ENCODE measurements at regions not wholly inside any gene's neighbourhood (a gene's known extent, or its start where the extent isn't known, plus 50 kb on each side); places are given as distances from the start of the nearest gene placed in this dataset.

GRCh38 chr4:106851726-106852125 is 184.4 kb downstream of the DKK2 start:
- H3K9ac ChIP-seq (ENCODE audit: insufficient read depth in 1 of 2, low read depth in 2 of 2, low read length in 2 of 2), result no peak overlapping the region
- no peak overlapping the region for H3K27ac ChIP-seq (ENCODE audit: extremely low read depth, low read depth, low read length)
- in situ Hi-C loops (cut with MboI), result no loop called here
- no peaks in the 10 kb centered on the region for H3K27me3 ChIP-seq (ENCODE audit: control insufficient read depth in 2 of 2, insufficient read depth in 2 of 2, low read length in 2 of 2)
- H3K9me3 ChIP-seq (replicated peaks; ENCODE audit: control insufficient read depth, insufficient read depth, low read depth, low read length), result no peaks in the 10 kb centered on the region
- no TSS peak for BruUV-seq (replicated peaks)
- DNase-seq (ENCODE audit: extremely low read depth in 1 of 4, low spot score in 3 of 4), result no peak
- CTCF ChIA-PET (ENCODE audit: low intra/inter-chr PET ratio), result no interaction called here
- intact Hi-C loops (cut with micrococcal nuclease), result no loop called here
- WGBS (ENCODE audit: insufficient coverage, low coverage, missing lambda C conversion rate), result 0% methylated on average over 1 of the region's 1 CpG
- H3K9me1 ChIP-seq (ENCODE audit: control insufficient read depth, insufficient read depth, low read length), result no peaks in the 10 kb centered on the region
- H3K4me3 ChIP-seq, result no peak overlapping the region
- H2AFZ ChIP-seq (ENCODE audit: low read depth, low read length), result no peak overlapping the region
- no peaks in the 10 kb centered on the region for H3K36me3 ChIP-seq (ENCODE audit: control insufficient read depth, insufficient read depth, low read length)
- H3K4me1 ChIP-seq (replicated peaks in 1 of 2; ENCODE audit: control insufficient read depth in 2 of 2, insufficient read depth in 2 of 2, low read length in 2 of 2), result no peaks in the 10 kb centered on the region
- no peaks in the 10 kb centered on the region for H4K20me1 ChIP-seq (replicated peaks; ENCODE audit: control insufficient read depth, insufficient read depth, low read length)
- POLR2A ChIA-PET, result no interaction called here
- ATAC-seq, result no peak
- no peaks in the 10 kb centered on the region for H3K79me2 ChIP-seq (ENCODE audit: control insufficient read depth, insufficient read depth, low read length)
- no peak overlapping the region for H3K4me2 ChIP-seq (ENCODE audit: insufficient read depth, low read length)
- FAIRE-seq, result no peak
- TF ChIP-seq, protein P1, sequence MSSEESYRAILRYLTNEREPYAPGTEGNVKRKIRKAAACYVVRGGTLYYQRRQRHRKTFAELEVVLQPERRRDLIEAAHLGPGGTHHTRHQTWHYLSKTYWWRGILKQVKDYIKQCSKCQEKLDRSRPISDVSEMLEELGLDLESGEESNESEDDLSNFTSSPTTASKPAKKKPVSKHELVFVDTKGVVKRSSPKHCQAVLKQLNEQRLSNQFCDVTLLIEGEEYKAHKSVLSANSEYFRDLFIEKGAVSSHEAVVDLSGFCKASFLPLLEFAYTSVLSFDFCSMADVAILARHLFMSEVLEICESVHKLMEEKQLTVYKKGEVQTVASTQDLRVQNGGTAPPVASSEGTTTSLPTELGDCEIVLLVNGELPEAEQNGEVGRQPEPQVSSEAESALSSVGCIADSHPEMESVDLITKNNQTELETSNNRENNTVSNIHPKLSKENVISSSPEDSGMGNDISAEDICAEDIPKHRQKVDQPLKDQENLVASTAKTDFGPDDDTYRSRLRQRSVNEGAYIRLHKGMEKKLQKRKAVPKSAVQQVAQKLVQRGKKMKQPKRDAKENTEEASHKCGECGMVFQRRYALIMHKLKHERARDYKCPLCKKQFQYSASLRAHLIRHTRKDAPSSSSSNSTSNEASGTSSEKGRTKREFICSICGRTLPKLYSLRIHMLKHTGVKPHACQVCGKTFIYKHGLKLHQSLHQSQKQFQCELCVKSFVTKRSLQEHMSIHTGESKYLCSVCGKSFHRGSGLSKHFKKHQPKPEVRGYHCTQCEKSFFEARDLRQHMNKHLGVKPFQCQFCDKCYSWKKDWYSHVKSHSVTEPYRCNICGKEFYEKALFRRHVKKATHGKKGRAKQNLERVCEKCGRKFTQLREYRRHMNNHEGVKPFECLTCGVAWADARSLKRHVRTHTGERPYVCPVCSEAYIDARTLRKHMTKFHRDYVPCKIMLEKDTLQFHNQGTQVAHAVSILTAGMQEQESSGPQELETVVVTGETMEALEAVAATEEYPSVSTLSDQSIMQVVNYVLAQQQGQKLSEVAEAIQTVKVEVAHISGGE (CRISPR knock-in tag; IDR thresholded peaks at IDR 0.05), result no peak
- no peak for TF ChIP-seq MCM7 (IDR thresholded peaks at IDR 0.05)
- TF ChIP-seq BDP1 (IDR thresholded peaks at IDR 0.05; ENCODE audit: insufficient read depth, insufficient read length), result no peak
- TF ChIP-seq STAT5A (IDR thresholded peaks at IDR 0.05; ENCODE audit: borderline replicate concordance, low read length), result no peak
- TF ChIP-seq ETS2 (tag; IDR thresholded peaks at IDR 0.05; ENCODE audit: borderline replicate concordance, poor library complexity, severe bottlenecking), result no peak
- no peak for TF ChIP-seq DIDO1 (tag; IDR thresholded peaks at IDR 0.05; ENCODE audit: low read depth)
- no peak for TF ChIP-seq MTF1 (CRISPR knock-in tag; IDR thresholded peaks at IDR 0.05; ENCODE audit: borderline replicate concordance)
- no peak for TF ChIP-seq ARID3A (IDR thresholded peaks at IDR 0.05; ENCODE audit: borderline replicate concordance, low read depth, low read length)
- no peak for TF ChIP-seq ZNF586 (CRISPR knock-in tag; conservative IDR thresholded peaks at IDR 0.05)
- TF ChIP-seq U2AF1 (optimal IDR thresholded peaks at IDR 0.05; ENCODE audit: low read depth, low read length), result no peak
- TF ChIP-seq GTF2A2 (tag; IDR thresholded peaks at IDR 0.05), result no peak
- no peak for TF ChIP-seq CBX2 (IDR thresholded peaks at IDR 0.05; ENCODE audit: insufficient read depth, low read length, poor library complexity, severe bottlenecking)
